NOMO-1 treated with dmso at 0.1 percent for 144 hours (cell line): ENCODE measurements at regions not wholly inside any gene's neighbourhood (a gene's known extent, or its start where the extent isn't known, plus 50 kb on each side); places are given as distances from the start of the nearest gene placed in this dataset.
"Not testable (repeated sequence)": the region's sequence is repeated elsewhere in the genome, so short reads cannot be mapped to it uniquely, and the experiment has no call there.

Experiments used
- DNase-seq: peaks from one replicate; lab custom pipeline; 2025; ENCODE audit not compliant: unreplicated experiment; lab: John Stamatoyannopoulos, UW

- DNase-seq, result no peak
These were observed 431.8 kb upstream of the NOX3 start for GRCh38 chr6:155887421-155887820.

GRCh38 chr6:155883741-155884140 lies 428.1 kb upstream of the NOX3 start:
- DNase-seq, result no peak

DNA sequence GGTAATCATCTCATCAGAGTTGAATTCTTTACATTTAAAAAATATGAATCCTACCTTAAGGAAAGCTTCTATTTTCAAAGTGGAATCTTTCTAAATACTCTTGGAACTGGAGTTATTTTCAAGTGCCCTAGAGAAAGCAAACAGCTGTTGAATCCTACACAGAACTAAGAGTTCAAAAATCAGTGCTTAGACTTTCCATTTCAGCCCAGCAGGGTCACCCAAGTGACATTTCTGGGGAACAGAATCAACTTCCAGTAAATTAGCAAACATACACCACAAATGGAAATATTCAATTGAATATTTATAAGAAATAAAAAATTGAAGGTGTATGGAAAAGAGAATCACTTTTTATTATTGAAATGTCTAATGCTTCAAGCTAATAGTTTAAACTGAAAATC lies 427.7 kb upstream of the NOX3 start:
- no peak for DNase-seq

DNA sequence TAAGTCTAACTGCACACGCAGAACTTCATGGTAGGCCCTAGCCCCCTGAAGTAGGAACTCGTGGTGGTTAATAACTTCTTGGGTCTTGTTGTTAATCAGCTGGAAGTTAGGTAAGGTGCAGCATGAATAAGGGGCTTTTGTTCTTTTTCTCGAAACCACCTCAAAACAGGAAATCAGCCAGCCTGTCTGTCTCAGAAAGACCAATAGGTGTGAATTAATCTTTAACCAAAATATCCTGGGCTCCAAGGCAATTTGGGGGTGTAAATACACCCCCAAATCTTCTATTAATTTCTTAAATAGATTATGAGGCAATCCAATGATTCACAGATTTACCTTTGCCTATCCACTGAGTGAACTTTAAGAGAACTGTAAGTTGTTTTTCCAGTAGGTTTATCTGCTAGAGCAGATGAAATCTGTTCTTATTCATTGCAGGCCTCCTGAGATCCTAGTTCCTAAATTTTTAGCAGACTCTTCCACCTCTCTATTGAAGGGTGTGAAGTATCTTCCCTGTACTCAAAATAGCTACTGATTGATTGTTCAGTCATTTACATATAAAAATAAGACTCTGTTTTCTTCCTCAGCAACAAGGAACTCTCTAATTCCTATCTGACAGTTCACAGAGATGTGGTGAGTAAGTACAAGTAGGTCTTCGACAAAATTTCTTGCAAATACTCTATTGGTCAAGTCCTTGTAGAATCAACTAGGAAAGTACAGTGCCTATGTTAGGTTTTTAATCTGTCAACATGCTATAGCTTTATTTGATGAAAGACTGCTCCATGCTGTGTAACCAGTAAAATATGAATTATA lies 427.1 kb upstream of the NOX3 start:
- no peak for DNase-seq

DNA sequence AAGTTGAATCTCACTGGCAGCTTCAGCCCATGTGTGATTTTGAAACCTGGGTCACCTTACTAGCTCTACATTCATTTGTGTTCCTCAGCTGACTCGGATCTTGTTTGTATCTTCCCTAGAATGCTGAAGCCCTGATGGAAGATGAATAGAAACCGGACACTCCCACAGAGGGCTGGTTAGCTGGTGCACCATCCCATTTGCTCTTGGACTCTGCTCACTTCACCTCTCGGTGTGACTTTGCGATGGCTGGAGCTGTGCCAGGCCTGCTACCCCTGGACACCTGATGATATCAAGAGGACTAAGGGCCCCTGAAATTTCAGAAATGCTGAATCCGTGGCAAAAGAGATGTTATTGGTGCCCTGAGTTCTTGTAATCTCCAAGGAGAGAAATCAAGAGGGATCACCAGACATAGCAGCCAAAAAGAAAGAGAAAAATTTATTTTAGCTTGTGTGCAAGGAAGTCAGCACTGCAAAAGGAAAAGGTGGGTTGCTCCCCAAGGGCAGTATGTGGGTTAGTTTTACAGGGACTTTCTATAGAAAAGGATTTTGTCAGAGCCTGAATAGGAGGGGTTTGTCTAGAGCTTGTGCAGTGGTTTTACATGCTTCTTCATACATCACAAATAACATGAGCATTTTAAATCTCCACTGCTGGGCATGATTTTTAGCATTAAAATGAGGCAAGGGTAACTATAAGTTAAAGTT lies 426.3 kb upstream of the NOX3 start:
- no peak for DNase-seq

DNA sequence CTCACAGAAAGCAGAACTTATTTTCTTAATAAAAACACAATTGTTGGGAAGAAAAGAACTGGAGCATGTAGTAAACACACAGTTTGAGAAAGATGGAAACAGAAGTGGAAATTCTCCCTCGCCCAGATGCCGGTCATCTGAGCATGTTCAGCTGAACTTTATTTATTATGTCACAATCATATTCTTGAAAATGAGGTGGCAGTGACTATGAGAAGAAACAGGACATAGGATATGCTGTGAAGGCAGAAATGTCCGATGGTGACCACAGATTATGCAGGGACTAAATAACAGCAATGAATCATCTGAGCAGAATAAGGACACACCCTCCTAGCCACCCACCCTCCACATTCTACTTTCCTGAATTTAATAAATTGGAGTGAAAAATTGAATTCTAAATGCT lies 425.3 kb upstream of the NOX3 start:
- no peak for DNase-seq

GRCh38 chr6:155872961-155873360 lies 417.3 kb upstream of the NOX3 start:
- no peak for DNase-seq

DNA sequence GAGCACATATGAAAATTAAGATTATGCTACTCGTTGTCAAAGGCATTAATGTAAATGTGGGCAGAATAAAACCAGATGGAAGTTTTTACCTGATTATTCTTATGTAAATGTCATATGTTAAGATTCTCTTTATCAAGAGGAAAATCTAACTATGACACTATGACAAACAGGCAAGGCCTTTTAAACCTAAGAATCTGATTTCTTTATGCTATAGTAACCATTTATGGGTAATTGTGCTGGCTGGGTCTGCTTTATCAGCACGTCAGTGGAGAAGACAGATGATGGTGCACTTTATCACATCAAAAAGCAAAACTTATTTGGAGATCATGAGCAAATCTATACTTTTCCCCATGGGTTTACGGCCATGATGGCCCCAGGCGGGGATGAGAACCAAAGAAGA lies 412.0 kb upstream of the NOX3 start:
- no peak for DNase-seq

GRCh38 chr6:155866676-155867390 lies 411.2 kb upstream of the NOX3 start:
- not testable (repeated sequence) for DNase-seq

- no peak for DNase-seq
These were observed 406.2 kb upstream of the NOX3 start for GRCh38 chr6:155861821-155862220.

DNA sequence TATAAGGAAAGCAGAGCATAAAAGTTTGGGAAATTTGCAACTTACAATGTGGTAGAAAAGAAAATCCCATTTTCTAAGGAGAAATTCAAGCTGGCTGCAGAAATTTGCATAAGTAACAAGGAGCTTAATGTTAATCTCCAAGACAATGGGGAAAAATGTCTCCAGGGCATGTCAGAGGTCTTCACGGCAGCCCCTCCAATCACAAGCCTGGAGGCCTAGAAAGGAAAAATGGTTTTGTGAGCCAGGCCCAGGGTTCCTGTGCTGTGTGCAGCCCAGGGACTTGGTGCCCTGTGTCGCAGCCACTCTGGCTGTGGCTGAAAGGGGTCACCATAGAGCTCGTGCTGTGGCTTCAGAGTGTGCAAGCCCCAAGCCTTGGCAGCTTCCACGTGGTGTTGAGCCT lies 403.3 kb upstream of the NOX3 start:
- not testable (repeated sequence) for DNase-seq

DNA sequence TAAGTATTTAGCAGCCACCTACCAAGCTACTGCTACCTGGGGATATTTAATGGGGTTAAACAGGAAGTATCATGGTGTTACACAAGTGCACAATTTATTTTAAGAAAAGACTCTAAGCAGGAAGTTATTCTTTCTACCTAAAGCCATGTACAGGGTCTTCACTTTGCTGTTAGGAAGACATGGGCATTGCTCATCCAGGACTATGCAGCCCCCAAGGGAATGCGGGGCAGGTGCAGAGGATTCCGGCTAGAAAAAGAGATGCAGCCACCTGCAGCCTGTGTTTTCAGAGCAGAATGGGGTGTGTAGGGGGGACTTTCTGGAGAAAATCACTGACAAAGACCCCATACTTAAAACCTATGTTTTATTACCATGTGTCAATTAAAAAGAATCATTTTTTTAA lies 399.1 kb upstream of the NOX3 start:
- DNase-seq, result no peak

DNA sequence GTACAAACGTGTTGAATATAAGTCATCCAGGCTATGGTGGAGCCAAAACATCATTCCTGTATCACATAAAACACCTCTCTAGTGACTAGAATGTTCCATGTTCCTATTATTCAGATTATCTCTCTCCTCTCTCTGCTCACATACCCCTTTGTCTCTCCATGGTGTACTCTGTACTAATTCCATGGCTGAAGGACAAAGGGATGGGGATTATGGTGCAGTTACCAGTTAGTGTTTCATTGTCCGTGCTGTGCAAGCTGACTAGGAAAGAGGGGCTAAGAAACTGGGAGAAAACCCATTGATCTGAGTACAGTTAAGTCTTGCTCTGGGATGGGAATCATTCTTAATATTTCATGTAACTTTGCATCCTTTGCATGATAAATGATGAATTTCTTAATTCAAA lies 397.4 kb upstream of the NOX3 start:
- no peak for DNase-seq

DNA sequence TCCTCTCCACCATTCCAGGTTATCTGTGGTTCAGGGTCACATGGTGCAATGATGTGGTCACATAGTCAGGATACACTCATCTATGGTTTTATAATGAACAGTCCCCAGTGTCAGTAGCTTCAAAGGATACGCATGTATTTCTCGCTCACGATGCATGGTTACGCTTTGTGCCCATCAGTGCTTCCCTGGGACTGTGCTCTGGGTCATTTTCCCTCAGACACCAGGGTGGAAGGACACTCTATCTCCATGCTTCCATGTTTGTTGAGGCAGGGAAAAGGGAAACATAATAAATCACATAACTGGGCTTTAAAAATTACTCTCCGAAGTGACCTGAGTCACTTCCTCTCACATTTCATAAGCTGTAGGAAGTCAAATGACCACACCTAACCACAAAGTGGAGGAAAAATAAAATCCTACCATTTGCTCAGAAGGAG lies 394.8 kb upstream of the NOX3 start:
- no peak for DNase-seq

DNA sequence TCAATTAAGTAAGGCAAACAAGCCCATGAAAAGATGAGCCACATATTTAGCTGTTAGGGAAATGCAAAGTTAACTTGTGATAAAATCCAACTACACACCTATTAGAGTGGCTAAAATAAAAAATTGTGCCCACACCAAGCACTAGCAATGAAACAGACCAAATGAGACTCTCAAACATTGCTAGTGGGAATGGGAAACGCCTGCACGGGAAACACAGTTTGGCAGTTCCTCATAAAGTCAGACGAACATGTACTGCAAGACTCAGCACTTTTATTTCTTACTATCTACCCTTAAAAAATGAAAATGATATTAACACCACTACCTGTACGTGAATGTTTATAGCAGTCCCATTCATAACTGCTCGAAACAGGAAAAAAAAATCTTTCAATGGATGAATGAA lies 392.1 kb upstream of the NOX3 start:
- no peak for DNase-seq

DNA sequence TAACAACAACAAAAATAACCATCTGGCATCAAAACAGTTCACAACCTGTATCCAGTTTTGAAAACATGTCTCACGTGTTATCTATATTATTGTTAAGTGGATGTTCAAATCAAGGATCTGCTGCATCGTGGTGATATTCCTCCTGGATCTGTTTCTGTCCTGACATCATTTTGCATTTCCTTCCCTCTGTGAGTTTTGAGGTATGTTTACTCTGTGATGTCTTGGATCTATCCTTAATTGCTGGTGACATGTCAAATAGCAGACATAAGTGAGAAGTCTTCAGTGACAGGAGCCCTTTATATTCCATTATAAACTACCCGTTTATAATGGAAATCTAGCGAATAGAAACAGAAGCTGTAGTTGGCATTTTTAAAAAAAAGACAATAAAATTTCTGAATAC lies 381.8 kb upstream of the NOX3 start:
- no peak for DNase-seq

GRCh38 chr6:155832596-155832995 lies 377.0 kb upstream of the NOX3 start:
- no peak for DNase-seq

GRCh38 chr6:155830531-155830930 lies 374.9 kb upstream of the NOX3 start:
- no peak for DNase-seq

GRCh38 chr6:155829646-155830045 lies 374.0 kb upstream of the NOX3 start:
- DNase-seq, result no peak

DNA sequence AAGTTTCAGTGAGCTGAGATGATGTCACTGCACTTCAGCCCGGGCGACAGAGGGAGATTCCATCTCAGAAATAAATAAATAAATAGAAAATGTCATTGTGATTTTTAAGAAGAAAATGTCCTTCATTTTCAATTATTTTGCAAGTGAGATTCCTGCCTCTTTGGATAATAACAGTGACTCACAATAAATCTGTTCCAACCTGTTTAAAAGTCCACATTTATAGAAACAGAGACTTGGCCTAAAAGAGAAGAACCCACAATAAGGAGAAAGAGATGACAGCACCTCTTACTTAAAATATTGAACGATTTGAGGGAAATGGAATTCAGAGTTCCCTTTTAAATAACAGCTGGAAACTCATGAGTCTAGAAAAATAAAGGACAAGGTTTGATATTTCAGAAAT lies 373.4 kb upstream of the NOX3 start:
- DNase-seq, result no peak

GRCh38 chr6:155818698-155819097 lies 363.1 kb upstream of the NOX3 start:
- no peak for DNase-seq

DNA sequence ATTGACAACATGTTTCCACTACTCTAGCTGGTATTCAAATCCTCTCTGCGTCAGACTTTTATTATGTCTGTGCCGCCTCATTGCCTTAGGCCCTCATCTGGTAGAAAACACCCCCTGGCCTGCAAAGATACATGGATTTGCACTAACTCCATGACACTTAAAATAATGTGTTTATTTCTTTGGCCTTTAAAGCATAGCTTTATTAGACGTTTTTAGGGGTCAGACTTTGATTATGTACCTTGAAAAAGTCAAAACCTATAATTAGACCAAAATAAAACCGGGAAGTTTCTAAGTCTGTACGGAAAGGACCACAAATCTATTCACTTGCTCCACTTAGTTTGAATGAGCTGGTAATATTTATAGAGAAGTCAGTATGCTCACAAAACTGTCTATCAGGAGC lies 357.9 kb upstream of the NOX3 start:
- DNase-seq, result no peak
